Calu3 (cell line): ENCODE measurements at regions not wholly inside any gene's neighbourhood (a gene's known extent, or its start where the extent isn't known, plus 50 kb on each side); places are given as distances from the start of the nearest gene placed in this dataset.

Experiments
- BruUV-seq: library from RNA; stranded (reverse); fragments of 400-500 nt; replicated peaks from 2 replicates; lab custom pipeline; 2021; lab: Mats Ljungman, UMichigan
- CTCF ChIA-PET: fragments of 300-600 bp; sonication (Branson Sonifier 250); formaldehyde crosslinking; loops from one replicate; lab custom pipeline; 2022; ENCODE audit warnings: antibody characterized with exemption; lab: Charles Lee
- DNase-seq: peaks from one replicate; pipeline ENCODE4 v3.0.0; 2022
- H3K27ac Mint-ChIP-seq: one replicate; pipeline ENCODE4 v1.8.0; 2022; ENCODE audit warnings: mixed read lengths; ENCODE audit not compliant: unreplicated experiment
- H3K27me3 Mint-ChIP-seq: one replicate; pipeline ENCODE4 v1.8.0; 2022; ENCODE audit warnings: mixed read lengths; ENCODE audit not compliant: unreplicated experiment
- H3K36me3 Mint-ChIP-seq: one replicate; pipeline ENCODE4 v1.8.0; 2022; ENCODE audit warnings: mild to moderate bottlenecking, moderate library complexity, mixed read lengths; ENCODE audit not compliant: insufficient read depth, unreplicated experiment
- H3K4me1 Mint-ChIP-seq: one replicate; pipeline ENCODE4 v1.8.0; 2022; ENCODE audit warnings: mild to moderate bottlenecking, low read depth, mixed read lengths; ENCODE audit not compliant: unreplicated experiment
- H3K4me3 Mint-ChIP-seq: one replicate; pipeline ENCODE4 v1.8.0; 2022; ENCODE audit warnings: mild to moderate bottlenecking, low read depth, moderate library complexity, mixed read lengths; ENCODE audit not compliant: unreplicated experiment
- H3K9me3 Mint-ChIP-seq: one replicate; pipeline ENCODE4 v1.8.0; 2022; ENCODE audit warnings: low read depth, mixed read lengths; ENCODE audit not compliant: unreplicated experiment
- intact Hi-C: fragments of 100-400 bp; cut with micrococcal nuclease; formaldehyde crosslinking; loops from one replicate; pipeline ENCODE4 v1.10.0; 2022; ENCODE audit not compliant: unreplicated experiment
- TF ChIP-seq, protein P1 (sequence below): fragments of 200-600 bp; IDR thresholded peaks from one replicate; pipeline ENCODE4 v1.8.0; 2022; ENCODE audit warnings: antibody characterized with exemption; ENCODE audit not compliant: unreplicated experiment

GRCh38 chr7:124308384-124308783 lies 275.5 kb upstream of the TMEM229A start:
- Mint-ChIP-seq H3K36me3 (no peaks in the 10 kb centered on the region), H3K9me3 (peaks cover 2% of the 10 kb centered on the region), H3K4me3 (no peak overlapping the region), H3K4me1 (no peaks in the 10 kb centered on the region), H3K27me3 (no peaks in the 10 kb centered on the region), H3K27ac (no peak overlapping the region)
- DNase-seq = no peak
- TF ChIP-seq, protein P1, sequence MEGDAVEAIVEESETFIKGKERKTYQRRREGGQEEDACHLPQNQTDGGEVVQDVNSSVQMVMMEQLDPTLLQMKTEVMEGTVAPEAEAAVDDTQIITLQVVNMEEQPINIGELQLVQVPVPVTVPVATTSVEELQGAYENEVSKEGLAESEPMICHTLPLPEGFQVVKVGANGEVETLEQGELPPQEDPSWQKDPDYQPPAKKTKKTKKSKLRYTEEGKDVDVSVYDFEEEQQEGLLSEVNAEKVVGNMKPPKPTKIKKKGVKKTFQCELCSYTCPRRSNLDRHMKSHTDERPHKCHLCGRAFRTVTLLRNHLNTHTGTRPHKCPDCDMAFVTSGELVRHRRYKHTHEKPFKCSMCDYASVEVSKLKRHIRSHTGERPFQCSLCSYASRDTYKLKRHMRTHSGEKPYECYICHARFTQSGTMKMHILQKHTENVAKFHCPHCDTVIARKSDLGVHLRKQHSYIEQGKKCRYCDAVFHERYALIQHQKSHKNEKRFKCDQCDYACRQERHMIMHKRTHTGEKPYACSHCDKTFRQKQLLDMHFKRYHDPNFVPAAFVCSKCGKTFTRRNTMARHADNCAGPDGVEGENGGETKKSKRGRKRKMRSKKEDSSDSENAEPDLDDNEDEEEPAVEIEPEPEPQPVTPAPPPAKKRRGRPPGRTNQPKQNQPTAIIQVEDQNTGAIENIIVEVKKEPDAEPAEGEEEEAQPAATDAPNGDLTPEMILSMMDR = no peak
- CTCF ChIA-PET = no interaction called here
- intact Hi-C loops = no loop called here
- no TSS peak for BruUV-seq

GRCh38 chr7:124295289-124295688 lies 262.4 kb upstream of the TMEM229A start:
- no peaks in the 10 kb centered on the region for H3K4me1 Mint-ChIP-seq
- peaks cover 16% of the 10 kb centered on the region for H3K9me3 Mint-ChIP-seq
- no peak overlapping the region for H3K27ac Mint-ChIP-seq
- CTCF ChIA-PET = no interaction called here
- DNase-seq = no peak
- TF ChIP-seq, protein P1 = no peak
- H3K27me3 Mint-ChIP-seq = no peaks in the 10 kb centered on the region
- BruUV-seq = no TSS peak
- no peaks in the 10 kb centered on the region for H3K36me3 Mint-ChIP-seq
- intact Hi-C loops = no loop called here
- no peak overlapping the region for H3K4me3 Mint-ChIP-seq

- no peak for DNase-seq
- intact Hi-C loops = no loop called here
- CTCF ChIA-PET = no interaction called here
- H3K36me3 Mint-ChIP-seq = no peaks in the 10 kb centered on the region
- no peak overlapping the region for H3K4me3 Mint-ChIP-seq
- H3K9me3 Mint-ChIP-seq = peaks cover under 1% of the 10 kb centered on the region
- no peaks in the 10 kb centered on the region for H3K4me1 Mint-ChIP-seq
- no peak overlapping the region for H3K27ac Mint-ChIP-seq
- no peaks in the 10 kb centered on the region for H3K27me3 Mint-ChIP-seq
- BruUV-seq = no TSS peak
- TF ChIP-seq, protein P1 = no peak
Measured at GRCh38 chr7:124284937-124285336, 252.1 kb upstream of the TMEM229A start.

GRCh38 chr7:124276005-124276622 lies 243.2 kb upstream of the TMEM229A start:
- BruUV-seq = no TSS peak
- Mint-ChIP-seq H3K36me3 (no peaks in the 10 kb centered on the region), H3K4me3 (no peak overlapping the region), H3K4me1 (no peaks in the 10 kb centered on the region), H3K9me3 (no peaks in the 10 kb centered on the region), H3K27ac (no peak overlapping the region), H3K27me3 (no peaks in the 10 kb centered on the region)
- TF ChIP-seq, protein P1 = peak; percentile 21
- DNase-seq = peak; percentile 38
- CTCF ChIA-PET = no interaction called here
- intact Hi-C loops = no loop called here
